CD4-positive, alpha-beta T cell treated with Interleukin-17A for 4 hours (primary cell): ENCODE measurements at regions not wholly inside any gene's neighbourhood (a gene's known extent, or its start where the extent isn't known, plus 50 kb on each side); places are given as distances from the start of the nearest gene placed in this dataset.

Experiments used
- DNase-seq: peaks from one replicate; pipeline ENCODE4 v3.0.0-alpha.2; 2020; ENCODE audit warnings: mixed read lengths

DNA sequence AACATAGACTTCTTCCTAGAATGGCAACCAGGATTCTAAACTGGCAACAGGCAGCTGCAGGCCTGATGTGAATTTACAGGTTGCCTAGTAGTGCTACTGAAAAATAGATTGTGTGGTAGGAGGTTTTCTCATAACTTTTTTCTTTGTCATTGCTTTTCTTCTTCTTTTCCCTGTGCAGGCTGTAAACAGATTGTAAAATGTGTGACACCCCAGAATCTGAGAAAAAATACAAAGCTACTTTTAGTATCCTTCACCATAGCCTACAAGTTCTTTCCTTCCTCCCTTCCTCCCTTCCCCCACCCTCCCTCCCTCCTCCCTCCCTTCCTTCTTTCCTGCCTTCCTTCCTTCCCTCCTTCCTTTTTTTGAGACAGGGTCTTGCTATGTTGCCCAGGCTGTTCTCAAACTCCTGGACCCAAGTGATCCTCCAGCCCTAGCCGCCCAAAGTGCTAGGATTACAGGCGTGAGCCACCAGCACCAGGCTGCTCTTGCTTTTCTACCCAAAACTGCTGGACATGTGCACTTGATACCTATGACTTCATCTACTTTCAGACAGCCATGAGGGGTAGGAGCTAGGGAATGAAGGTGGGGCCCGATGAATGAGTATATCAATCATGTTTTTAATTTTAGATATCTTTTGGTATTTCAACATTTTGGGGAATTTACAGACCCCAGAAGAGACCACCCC lies 114.2 kb upstream of the EEA1 start:
- no peak for DNase-seq

DNA sequence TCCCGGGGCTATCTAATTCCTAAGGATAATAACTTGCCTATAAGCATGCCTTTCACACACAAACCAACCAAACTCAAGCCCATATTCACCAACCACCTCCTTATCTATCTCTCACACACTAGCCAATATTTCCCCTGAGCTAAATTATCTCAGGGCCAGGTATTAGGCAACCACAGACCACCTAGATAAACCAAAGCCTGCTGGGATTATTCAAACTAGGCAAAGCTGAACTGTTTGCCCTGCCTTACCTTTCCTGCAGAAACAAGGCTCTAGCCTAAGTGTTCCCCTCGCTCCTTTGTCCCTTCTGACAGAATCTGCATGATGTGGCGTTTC lies 114.7 kb upstream of the EEA1 start:
- no peak for DNase-seq

DNA sequence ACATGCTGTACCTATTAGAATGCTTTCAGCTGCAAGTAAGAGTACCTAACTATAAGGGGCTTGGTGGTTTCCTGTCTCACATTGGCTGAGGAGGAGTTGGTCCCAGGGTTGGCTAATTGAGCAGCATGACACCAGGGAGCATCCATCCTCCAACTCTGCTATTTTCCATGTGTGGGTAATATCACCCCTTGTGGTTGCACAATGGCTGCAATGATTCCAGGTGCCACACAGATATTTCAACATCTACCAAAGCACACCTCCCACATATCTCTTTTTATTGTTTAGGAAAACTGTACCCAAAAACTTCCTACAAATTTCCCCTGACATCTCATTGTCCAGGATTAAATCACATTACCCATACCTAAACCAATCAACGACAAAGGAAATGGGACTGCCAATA lies 118.0 kb upstream of the EEA1 start:
- no peak for DNase-seq

DNA sequence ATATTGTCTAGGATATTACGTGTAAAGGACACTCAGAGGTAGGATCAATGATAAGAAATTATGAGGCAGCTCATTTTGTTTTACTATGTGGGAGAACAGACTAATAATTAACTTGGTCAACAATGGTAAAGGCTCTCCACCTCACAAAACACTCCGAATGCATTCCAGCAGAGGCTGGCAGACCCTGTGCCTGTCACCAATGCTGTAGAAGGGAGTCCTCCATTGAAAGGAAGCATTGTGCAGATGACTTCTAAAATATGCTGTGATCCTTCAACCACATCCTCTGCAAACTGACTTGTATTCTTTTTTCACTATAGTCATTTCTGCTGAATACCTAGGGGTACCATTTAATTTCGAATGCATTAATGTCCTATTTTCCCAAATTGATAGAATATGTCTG lies 119.6 kb upstream of the EEA1 start:
- DNase-seq = no peak

DNA sequence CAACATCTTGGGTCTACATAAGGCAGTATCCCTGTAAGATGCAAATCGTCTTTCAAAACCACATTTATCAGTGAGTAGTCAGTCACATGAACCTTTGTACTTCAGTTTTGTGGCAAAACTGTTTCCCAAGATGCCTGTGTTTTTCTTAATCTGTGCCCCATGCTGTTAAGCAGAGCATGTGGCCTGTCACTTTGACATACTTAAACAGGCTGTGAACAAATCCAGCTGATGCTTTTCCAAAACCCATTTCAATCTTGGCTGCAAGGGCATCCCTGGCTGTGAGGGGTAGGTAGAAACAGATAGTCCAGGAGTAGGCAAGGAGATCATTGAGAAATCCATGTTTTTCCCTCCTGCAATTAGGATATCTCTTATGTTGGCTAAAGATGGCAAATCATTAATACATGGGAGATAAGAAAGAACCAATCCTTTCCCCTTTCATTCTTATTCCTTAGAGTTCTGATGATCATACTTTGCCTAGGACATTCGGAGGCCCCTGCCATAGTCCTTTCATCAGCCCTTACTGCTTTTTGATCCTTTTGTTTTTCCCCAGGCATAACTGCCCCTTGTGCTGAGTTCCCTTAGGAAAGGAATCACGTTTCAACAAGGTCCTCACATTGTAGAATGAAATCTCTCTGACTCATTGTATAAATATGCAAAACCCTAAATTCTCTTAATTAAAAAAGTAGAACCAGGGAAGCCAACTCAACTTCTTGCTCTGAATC lies 121.1 kb upstream of the EEA1 start:
- DNase-seq = no peak

DNA sequence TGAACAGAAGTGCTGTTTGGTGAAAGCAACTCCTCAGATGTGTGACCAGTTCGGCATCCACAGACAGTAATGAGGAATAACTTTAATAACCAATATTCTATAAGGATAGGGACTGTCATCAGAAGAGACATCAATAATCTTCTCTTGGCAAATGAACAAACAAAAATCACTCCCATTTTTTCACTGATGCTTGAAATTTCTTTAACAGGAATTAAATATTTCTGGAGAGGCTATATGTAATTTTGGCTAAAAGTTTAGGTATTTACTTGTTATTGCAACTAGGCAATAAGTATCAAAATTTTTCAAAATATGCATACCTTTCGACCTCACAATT lies 121.6 kb upstream of the EEA1 start:
- DNase-seq = no peak

DNA sequence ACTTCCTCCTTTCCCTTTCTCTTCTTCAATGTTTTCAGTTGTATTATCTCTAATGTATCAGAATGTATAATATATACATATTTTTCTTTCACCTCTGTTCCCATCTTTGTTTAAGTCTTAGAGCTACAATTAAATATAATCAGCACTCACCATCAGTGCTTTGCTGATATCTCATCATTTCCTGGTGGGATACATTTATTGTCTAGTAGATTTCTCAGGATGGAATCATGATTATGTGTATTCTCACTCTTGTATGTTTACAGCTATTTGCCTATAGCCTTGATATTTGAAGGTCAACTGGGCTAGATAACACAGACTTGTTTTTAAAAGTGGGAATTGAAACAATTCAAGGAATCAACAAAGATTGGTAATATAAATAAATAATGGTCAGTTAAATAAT lies 124.9 kb upstream of the EEA1 start:
- no peak for DNase-seq

DNA sequence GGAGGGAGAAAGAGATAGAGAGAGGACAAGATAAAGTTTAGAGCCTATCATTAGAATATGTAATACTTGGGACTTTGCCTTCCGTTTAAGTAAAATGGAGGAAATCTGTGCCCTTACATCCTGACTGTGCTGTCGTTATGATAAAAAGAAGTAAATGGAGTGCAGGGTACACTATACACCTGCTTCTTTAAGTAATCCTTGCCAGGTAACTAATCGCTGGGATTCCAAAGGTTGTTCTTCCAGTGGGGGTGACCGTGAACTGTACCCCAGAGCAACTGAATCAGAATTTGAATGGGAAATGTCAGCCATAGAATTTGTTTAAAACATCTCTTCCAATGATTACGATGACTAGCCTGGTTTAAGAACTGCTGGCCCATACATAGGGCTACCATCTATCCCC lies 126.1 kb upstream of the EEA1 start:
- DNase-seq = no peak

DNA sequence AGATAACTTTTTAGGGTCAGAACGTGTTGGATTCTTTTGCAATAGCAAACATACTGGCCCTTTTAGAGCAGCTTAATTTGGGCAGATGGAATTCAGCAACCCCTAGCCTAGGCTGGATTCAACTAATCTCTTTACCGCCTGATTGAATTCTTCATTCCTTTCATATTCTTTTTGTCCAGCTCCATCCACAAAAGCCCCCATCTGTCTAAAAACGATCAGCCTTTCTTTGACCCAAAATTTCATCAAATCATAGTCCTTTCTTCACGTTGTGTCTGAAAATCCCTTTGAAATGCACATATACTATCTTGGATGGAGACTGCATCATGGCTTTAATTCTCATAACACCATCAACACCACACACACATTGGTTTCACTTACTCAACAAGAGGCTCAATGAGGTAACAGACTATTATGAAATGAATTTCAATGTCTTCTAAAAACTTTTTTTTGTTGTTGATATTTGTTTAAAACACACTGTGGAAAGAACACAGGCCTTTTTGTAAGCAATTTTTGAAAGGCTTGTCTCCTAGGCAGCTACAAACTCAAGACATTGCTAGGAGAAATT lies 128.0 kb upstream of the EEA1 start:
- DNase-seq = no peak

DNA sequence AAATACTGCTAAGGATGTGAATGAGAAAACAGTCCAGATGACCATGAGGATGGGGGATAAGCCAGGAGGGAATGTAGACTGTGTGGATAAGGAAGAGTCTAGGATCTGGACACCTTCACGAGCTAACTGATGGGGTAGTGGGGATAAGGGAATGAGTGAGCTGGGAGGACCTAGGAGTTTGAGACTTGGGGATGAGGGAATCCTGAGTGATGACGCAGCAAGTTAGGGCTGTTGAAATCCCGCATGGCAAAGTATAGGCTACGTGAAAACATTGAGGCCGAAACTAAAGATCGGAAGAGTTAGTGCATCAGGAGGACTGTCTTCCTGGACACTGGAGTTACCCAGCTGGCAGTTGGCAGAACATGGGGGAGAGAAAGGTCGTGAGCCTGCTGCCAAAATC lies 129.2 kb upstream of the EEA1 start:
- no peak for DNase-seq

DNA sequence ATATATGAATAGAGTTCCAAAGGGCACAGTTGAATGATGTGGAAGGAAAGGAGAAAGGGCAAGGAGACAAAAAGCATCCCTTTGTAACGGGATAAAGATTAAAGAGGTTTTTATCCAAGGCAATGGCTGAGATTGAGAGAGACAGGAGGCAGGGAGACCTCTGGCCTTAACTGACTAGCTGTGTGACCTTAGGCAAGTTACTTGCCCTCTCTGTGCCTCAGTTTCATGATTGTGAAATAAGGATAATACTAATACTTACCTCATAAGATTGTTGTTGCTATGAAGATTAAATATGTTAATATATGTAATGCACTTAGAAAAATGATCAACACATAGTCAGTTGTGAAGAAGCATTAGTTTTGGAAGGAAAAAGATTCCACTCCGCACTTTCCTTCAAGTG lies 130.2 kb upstream of the EEA1 start:
- DNase-seq = no peak

DNA sequence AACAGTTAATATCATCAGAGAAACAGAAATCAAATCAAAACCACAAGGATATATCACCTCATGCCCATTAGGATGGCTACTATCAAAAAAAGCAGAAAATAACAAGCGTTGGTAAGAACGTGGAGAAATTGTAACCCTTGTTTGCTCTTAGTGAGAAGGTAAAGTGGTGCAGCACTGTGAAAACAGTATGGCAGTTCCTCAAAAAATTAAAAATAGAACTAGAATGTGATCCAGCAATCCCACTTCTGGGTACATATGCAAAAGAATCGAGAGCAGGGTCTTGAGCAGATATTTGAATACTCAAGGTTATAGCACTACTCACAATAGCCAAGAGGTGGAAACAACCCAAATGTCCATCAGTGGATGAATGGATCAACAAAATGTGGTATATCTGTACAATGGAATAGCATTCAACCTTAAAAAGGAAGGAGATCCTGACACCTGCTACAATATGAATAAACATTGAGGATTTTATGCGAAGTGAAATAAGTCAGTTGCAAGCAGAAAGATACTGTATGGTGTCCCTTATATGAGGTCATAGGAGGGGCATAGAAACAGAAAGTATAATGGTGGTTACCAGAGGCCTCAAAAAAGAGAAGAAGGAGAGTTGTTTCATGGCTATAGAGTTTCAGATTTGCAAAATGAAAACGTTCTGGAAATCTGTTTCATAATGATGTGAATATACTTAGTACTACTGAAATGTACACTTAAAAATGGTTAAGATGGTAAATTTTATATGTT lies 131.0 kb upstream of the EEA1 start:
- no peak for DNase-seq

DNA sequence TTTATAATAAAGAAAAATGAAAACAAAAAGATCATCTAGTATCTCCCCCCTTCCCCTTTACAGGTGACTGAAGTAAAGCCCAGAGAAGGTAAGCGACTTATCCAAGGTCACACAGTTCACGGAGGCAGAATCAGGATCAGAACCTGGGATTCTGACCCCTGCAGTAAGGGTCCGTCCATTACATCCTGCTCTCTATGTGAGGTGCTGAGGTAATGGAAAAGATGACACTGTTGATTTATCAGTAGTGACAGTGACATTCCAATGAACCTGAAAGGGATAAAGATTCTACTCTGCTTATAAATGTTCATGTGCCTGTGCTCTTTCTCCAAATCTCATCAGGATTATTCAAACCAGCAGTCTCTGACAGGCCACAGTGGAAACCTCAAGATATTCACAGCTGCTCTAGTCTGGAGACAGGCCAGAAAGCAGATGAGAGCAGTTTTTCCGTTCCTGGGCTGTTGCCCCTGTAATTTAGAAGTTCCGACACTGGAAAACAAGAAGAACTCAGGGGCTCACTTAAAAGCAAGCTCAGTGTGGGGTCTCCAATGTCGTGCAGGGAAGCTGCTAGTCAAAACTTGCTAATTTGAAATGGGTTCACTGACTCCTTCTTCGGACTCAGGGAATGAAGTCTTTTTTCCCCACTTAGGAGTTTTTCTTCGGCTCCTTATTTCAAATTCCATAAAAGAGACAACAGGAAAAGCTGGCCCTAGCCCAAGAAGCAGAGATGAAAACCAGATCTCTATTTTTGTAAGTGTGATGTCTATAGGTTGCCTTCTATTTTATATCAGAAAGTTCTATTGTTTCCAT lies 131.8 kb upstream of the EEA1 start:
- no peak for DNase-seq

DNA sequence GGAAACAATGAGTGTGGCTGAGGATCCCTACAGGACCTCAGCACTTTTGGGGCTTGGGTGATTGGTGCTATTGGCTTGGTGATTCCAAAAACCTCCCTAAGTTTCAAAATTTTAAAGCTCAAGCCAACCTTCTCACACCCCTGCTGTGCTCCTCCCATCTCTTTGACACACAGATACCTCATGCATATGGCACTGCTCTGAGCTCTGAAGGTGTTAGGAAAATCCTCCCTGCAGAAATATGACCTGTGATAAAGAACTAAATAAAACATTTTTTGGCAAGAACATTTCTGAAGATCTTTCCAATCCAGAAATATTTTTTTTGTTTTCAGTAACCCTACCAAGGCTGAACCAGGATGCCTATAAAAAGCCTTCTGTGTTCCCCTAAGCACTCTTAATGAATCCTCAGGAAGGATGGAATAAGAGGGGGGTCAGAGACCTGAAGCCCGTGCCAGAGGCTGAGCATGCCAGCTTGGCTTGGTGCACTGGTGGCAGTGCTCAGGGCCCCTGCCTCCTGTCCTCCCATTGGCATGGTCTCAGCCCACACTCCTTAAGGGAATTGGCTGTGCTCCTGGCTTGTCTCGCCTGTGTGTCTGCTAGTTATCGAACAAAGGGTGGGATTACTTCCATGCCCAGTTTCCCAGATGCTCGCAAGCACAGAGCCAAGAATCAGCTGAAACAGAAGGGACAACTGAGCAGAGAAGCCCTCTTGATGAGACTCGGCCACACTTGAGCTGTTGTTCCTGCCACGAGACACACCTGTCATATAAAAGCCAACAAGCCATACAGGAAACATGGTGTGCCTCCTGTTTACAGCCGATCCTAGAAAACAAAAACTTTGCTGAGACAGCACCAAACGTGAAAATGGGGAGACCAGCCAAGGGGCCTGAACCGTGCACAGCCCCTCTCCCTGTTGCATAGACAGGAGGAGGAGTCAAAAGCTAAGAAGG lies 132.7 kb upstream of the EEA1 start:
- no peak for DNase-seq

DNA sequence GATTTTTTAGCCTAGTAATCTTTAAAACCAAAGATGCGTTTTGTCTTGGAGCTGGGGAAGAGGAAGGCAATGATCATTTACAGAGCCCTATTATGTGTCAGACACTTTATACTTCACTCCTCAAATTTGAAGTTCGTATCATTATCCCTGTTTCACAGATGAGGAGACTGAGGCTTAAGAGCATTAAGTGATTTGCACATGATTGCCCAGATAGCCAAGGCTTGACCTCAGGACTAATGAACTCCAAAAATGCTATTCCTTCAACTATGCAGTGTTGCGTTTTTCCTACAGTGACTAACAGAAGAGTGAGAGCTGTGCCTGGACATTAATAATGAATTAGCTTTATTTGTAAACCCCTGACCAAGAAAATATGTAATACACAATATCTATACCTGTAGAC lies 136.8 kb upstream of the EEA1 start:
- DNase-seq = no peak

DNA sequence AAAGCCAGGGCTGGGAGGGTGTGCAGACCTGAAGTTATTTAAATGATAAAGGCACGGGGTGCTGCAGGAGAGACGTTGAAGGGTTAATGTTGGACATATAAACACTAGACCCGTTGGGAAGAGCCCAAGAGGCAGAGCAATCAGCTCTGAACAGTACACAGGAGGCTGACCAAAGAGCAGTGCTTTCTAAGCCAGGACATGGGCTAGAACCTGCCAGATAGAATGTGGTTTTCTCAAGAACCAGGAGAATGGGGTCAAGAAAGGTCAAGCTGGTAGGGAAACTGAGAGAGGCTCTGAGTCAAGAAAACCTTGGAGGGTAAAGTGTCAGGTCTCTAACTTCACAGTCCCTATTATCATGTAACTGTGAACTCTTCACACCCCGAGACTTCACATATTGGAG lies 143.2 kb upstream of the EEA1 start:
- no peak for DNase-seq

DNA sequence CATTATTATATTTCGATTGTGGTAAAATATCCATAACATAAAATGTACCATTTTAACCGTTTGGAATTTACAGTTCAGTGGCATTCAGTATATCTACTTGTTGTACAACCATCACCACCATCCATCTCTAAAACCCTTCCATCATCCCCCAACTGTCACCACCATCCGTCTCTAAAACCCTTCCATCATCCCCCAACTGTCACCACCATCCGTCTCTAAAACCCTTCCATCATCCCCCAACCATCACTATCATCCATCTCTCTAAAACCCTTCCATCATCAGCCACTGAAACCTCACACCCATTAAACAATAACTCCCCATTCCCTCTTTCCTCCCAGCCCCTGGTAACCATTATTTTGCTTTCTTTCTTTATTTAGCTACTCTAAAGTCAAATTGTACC lies 144.2 kb upstream of the EEA1 start:
- DNase-seq = no peak

DNA sequence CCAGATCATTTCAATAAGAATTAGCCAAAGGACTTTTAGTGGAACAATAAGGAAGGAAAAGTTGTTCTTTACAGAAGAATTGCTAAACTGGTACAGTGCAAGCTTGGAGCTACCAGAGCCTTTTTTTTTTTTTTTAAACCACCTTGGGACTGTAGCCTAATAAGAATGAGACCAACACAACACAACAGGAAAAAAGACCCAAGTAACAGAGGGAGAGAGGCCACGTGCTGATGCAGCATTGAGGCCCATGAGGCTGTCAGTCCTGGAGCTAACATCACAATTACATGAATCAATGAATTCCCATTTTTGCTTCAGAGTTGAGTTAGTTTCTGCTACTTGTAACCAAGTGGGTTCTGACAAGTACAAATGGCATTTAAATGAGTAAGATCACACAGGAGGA lies 149.0 kb upstream of the EEA1 start:
- no peak for DNase-seq

DNA sequence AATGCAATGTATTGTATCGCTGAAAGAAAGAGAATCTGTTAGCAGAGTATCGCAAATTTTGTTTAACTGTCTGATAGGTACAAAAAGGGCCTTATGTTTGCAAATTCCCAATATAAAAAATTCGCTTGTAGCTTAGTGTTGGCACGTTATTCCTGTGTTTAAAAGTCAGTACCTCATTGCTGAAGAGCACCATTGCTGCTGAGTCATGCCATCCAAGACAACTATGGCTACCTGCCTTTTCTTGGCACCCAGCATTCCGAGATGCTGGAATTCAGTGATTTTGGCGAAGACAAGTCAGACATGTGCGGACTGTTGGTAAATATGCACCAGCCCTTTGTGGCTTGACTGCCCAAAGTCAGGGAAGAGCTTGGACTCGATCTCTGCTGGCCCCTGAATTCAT lies 149.5 kb upstream of the EEA1 start:
- no peak for DNase-seq

DNA sequence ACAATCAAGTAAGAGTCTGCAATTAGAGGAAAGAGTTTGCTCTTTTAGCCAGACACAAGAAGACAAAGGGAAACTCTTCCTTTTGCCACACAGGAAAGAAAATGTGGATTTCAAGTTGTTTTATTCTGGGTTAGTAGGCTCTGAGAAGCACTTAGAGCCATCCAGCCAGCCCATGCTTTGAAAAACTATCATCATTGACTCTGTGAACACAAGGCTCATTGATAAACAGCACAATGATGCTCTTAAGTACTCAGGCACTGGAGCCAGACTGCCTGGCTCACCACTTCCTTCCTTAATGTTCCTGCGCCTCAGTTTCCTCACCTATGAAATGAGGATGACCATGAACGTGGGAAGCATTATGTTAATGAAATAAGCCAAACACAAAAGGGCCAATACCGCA lies 150.2 kb upstream of the EEA1 start:
- no peak for DNase-seq

DNA sequence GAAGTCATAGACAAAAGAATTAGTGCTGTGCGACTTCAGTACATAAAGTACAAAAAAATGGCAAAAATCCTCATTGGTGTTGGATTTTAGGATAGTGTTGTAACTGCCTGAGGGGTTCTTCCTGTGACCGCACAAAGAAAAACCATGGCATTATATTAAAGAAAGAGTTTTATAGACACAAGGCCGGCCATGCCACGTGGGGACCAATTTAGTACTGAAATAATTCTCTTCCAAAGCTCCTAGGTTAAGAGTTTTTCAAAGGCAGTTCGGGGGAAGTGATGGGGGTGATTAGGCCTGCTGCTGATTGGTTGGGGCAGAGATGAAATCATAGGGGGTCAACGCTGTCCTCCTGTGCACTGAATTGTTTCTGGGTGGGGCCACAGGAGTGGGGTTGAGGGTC lies 150.9 kb upstream of the EEA1 start:
- DNase-seq = no peak

DNA sequence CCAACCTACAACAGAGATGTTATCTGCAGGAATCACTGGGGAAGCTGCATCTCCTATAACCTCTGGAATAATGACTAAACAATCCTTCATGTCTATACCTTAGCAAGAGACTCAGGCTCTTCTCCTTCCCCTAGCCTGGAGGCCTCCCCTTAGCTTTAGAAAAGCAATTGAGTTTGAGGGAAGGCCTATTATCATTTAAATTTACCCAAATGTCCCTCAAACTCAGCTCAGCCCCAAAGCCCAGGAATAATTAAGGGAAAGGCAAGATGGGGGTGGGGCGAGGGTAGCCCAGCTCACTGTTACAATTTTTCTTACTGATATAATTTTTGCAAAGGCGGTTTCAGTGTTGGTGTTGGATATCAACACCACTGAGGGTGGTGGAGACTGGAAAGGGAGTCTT lies 151.4 kb upstream of the EEA1 start:
- no peak for DNase-seq
